CD14-positive monocyte (primary cell): ENCODE measurements at regions not wholly inside any gene's neighbourhood (a gene's known extent, or its start where the extent isn't known, plus 50 kb on each side); places are given as distances from the start of the nearest gene placed in this dataset.

ENCODE experiments used
- DNase-seq, 3 donors: peaks; one replicate each; pipeline ENCODE4 v3.0.0-alpha.2; 2011 to 2022
- H2AFZ ChIP-seq: 2 replicates; pipeline ENCODE4 v1.6.0; 2012; ENCODE audit warnings: mild to moderate bottlenecking, low read depth, low read length, inconsistent platforms; ENCODE audit not compliant: insufficient read depth, poor library complexity, severe bottlenecking
- H3K27ac ChIP-seq, 2 donors: 1 replicate in 1 of 2; 2 replicates in 1 of 2; pipeline ENCODE4 v1.5.1; 2012 to 2013; ENCODE audit warnings: low read length in 2 of 2, control low read depth in 1 of 2, inconsistent platforms in 1 of 2, low read depth in 1 of 2, mild to moderate bottlenecking in 1 of 2
- H3K27me3 ChIP-seq, 2 donors: one replicate each; pipeline versions ENCODE4 v1.6.0 to v1.6.1; 2011 to 2013; ENCODE audit warnings: low read length in 2 of 2; ENCODE audit not compliant: control insufficient read depth in 2 of 2, insufficient read depth in 2 of 2
- H3K36me3 ChIP-seq, 2 donors: replicated peaks in 1 of 2; 1 replicate in 1 of 2; 2 replicates in 1 of 2; pipeline versions ENCODE4 v1.5.1 to v1.6.1; 2012 to 2013; ENCODE audit warnings: low read length in 2 of 2, control low read depth in 1 of 2, inconsistent platforms in 1 of 2, mild to moderate bottlenecking in 1 of 2; ENCODE audit not compliant: insufficient read depth in 2 of 2, control insufficient read depth in 1 of 2
- H3K4me1 ChIP-seq, 2 donors: 1 replicate in 1 of 2; 2 replicates in 1 of 2; pipeline versions ENCODE4 v1.5.1 to v1.6.1; 2012 to 2013; ENCODE audit warnings: low read length in 2 of 2, control low read depth in 1 of 2, inconsistent platforms in 1 of 2, mild to moderate bottlenecking in 1 of 2, moderate library complexity in 1 of 2; ENCODE audit not compliant: insufficient read depth in 2 of 2, control insufficient read depth in 1 of 2
- H3K4me2 ChIP-seq: replicated peaks from 2 replicates; pipeline ENCODE3; 2012; ENCODE audit warnings: low read length, moderate library complexity, mild to moderate bottlenecking; ENCODE audit not compliant: poor library complexity, severe bottlenecking; ENCODE audit errors: extremely low read depth
- H3K4me3 ChIP-seq, 3 experiments: fragments of 200-600 bp in 1 of 3; sonication (generic) in 1 of 3; replicated peaks in 1 of 3; 1 replicate in 2 of 3; 2 replicates in 1 of 3; pipeline ENCODE4 v1.5.1; 2011 to 2013; ENCODE audit warnings: low read length in 3 of 3, mild to moderate bottlenecking in 3 of 3, control low read depth in 2 of 3, low read depth in 2 of 3, inconsistent platforms in 1 of 3, moderate library complexity in 1 of 3
- H3K79me2 ChIP-seq: 2 replicates; pipeline ENCODE4 v1.6.0; 2012; ENCODE audit warnings: mild to moderate bottlenecking, control low read depth, inconsistent platforms, low read length, moderate library complexity; ENCODE audit not compliant: insufficient read depth
- H3K9ac ChIP-seq: 2 replicates; pipeline ENCODE4 v1.6.0; 2017; ENCODE audit warnings: low read length, mild to moderate bottlenecking; ENCODE audit not compliant: insufficient read depth, poor library complexity, severe bottlenecking
- H3K9me3 ChIP-seq, 2 donors: replicated peaks in 1 of 2; 1 replicate in 1 of 2; 2 replicates in 1 of 2; pipeline versions ENCODE4 v1.5.1 to v1.6.1; 2012 to 2013; ENCODE audit warnings: low read length in 2 of 2, control low read depth in 1 of 2; ENCODE audit not compliant: control insufficient read depth in 1 of 2, insufficient read depth in 1 of 2
- H4K20me1 ChIP-seq: 2 replicates; pipeline ENCODE4 v1.6.0; 2012; ENCODE audit warnings: mild to moderate bottlenecking, low read length, control low read depth, moderate library complexity; ENCODE audit not compliant: insufficient read depth
- H3K27ac Mint-ChIP-seq, 7 donors: one replicate each; pipeline ENCODE4 v1.8.0; 2020; ENCODE audit warnings: mild to moderate bottlenecking in 7 of 7, mixed read lengths in 7 of 7, moderate library complexity in 6 of 7, inconsistent platforms in 2 of 7
- H3K27me3 Mint-ChIP-seq, 3 donors: one replicate each; pipeline ENCODE4 v1.8.0; 2021 to 2022; ENCODE audit warnings: low read depth in 3 of 3, mild to moderate bottlenecking in 3 of 3, mixed read lengths in 3 of 3, moderate library complexity in 3 of 3, inconsistent platforms in 1 of 3
- H3K36me3 Mint-ChIP-seq, 2 donors: one replicate each; pipeline ENCODE4 v1.8.0; 2020; ENCODE audit warnings: mixed read lengths in 2 of 2, inconsistent platforms in 1 of 2, mild to moderate bottlenecking in 1 of 2
- H3K4me1 Mint-ChIP-seq: one replicate; pipeline ENCODE4 v1.8.0; 2020; ENCODE audit warnings: mild to moderate bottlenecking, mixed read lengths
- H3K4me3 Mint-ChIP-seq, 2 donors: one replicate each; pipeline ENCODE4 v1.8.0; 2020; ENCODE audit warnings: mild to moderate bottlenecking in 2 of 2, mixed read lengths in 2 of 2, moderate library complexity in 1 of 2
- H3K9me3 Mint-ChIP-seq, 7 donors: one replicate each; pipeline ENCODE4 v1.8.0; 2020 to 2022; ENCODE audit warnings: mixed read lengths in 7 of 7, mild to moderate bottlenecking in 6 of 7, moderate library complexity in 6 of 7, inconsistent platforms in 2 of 7
- WGBS: methylation state at CpG from one replicate; pipeline ENCODE4 v1.1.5; 2013; ENCODE audit warnings: missing lambda C conversion rate; ENCODE audit not compliant: insufficient coverage; 5-methylcytosine and 5-hydroxymethylcytosine counted together
- intact Hi-C, 2 donors: fragments of 100-400 bp; cut with micrococcal nuclease; formaldehyde crosslinking; loops; one replicate each; pipeline versions ENCODE4 v1.15.0 to v1.15.1; 2023
- TF ChIP-seq, protein P1 (sequence below): fragments of 200-600 bp; IDR thresholded peaks from one replicate; pipeline ENCODE4 v1.8.0; 2022; ENCODE audit warnings: antibody characterized with exemption, mild to moderate bottlenecking

GRCh38 chr15:46354443-46354842 lies 719.6 kb downstream of the SQOR start:
- Histone ChIP-seq H3K4me1 (no peaks in the 10 kb centered on the region), H3K27me3 (no peaks in the 10 kb centered on the region), H3K79me2 (no peaks in the 10 kb centered on the region), H3K27ac (no peak overlapping the region), H3K9ac (no peak overlapping the region), H3K4me2 (no peak overlapping the region), H3K36me3 (no peaks in the 10 kb centered on the region), H4K20me1 (no peaks in the 10 kb centered on the region), H3K9me3 (peaks cover 17% of the 10 kb centered on the region in 2 donors), H3K4me3 (no peak overlapping the region), H2AFZ (no peak overlapping the region)
- no peaks in the 10 kb centered on the region for H3K4me1 Mint-ChIP-seq
- H3K9me3 Mint-ChIP-seq: peaks cover 2 to 22% (median 10%) of the 10 kb centered on the region in 7 donors
- WGBS: 100% methylated on average over 3 of the region's 3 CpGs
- H3K27me3 Mint-ChIP-seq: no peaks in the 10 kb centered on the region
- no peaks in the 10 kb centered on the region for H3K36me3 Mint-ChIP-seq
- TF ChIP-seq, protein P1, sequence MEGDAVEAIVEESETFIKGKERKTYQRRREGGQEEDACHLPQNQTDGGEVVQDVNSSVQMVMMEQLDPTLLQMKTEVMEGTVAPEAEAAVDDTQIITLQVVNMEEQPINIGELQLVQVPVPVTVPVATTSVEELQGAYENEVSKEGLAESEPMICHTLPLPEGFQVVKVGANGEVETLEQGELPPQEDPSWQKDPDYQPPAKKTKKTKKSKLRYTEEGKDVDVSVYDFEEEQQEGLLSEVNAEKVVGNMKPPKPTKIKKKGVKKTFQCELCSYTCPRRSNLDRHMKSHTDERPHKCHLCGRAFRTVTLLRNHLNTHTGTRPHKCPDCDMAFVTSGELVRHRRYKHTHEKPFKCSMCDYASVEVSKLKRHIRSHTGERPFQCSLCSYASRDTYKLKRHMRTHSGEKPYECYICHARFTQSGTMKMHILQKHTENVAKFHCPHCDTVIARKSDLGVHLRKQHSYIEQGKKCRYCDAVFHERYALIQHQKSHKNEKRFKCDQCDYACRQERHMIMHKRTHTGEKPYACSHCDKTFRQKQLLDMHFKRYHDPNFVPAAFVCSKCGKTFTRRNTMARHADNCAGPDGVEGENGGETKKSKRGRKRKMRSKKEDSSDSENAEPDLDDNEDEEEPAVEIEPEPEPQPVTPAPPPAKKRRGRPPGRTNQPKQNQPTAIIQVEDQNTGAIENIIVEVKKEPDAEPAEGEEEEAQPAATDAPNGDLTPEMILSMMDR: no peak
- DNase-seq: no peak
- H3K27ac Mint-ChIP-seq: no peak overlapping the region
- no peak overlapping the region for H3K4me3 Mint-ChIP-seq
- intact Hi-C loops: no loop called here

DNA sequence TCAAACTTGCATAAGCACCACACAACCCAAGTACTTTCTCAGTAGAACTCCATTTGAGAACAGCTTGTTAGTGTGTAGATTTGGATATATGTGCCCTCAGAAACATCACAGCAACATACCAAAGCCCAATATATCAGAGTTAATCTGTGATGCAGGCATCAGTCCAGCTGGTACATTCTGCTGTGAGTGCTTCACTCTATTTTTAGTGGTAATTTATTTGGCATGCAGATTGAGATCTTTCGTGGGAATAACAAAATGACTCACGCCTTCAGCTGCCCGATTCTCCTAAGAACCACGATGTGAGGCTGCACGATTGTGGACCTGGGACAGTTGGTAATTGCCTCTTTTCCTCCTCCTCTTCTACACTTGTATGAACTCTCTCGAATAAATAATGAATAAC lies 730.7 kb downstream of the SQOR start:
- H3K4me1 Mint-ChIP-seq: no peaks in the 10 kb centered on the region
- 86% methylated on average over 6 of the region's 6 CpGs for WGBS
- H3K27me3 Mint-ChIP-seq: no peaks in the 10 kb centered on the region
- no peak overlapping the region for H2AFZ ChIP-seq
- no peaks in the 10 kb centered on the region for H3K36me3 Mint-ChIP-seq
- no peaks in the 10 kb centered on the region for H3K4me1 ChIP-seq
- H4K20me1 ChIP-seq: no peaks in the 10 kb centered on the region
- H3K9ac ChIP-seq: no peak overlapping the region
- H3K4me2 ChIP-seq: no peak overlapping the region
- H3K4me3 ChIP-seq: no peak overlapping the region
- H3K79me2 ChIP-seq: no peaks in the 10 kb centered on the region
- H3K36me3 ChIP-seq: no peaks in the 10 kb centered on the region
- no peak overlapping the region for H3K27ac Mint-ChIP-seq
- H3K9me3 ChIP-seq: peaks cover 2 to 17% of the 10 kb centered on the region in 2 donors
- H3K9me3 Mint-ChIP-seq: peaks cover 0 to 8% (median 4%) of the 10 kb centered on the region in 7 donors
- H3K4me3 Mint-ChIP-seq: no peak overlapping the region
- intact Hi-C loops: no loop called here
- H3K27me3 ChIP-seq: no peaks in the 10 kb centered on the region
- TF ChIP-seq, protein P1: no peak
- H3K27ac ChIP-seq: no peak overlapping the region
- DNase-seq: no peak
